Gastroesophageal sphincter (tissue), 3 donors: ENCODE measurements at regions not wholly inside any gene's neighbourhood (a gene's known extent, or its start where the extent isn't known, plus 50 kb on each side); places are given as distances from the start of the nearest gene placed in this dataset.

Experiments
- CTCF ChIP-seq, 4 experiments: fragments of 200-600 bp in 2 of 4; fragments of 450-650 bp in 2 of 4; sonication (generic) in 1 of 4; IDR thresholded peaks; one replicate each; pipeline ENCODE4 v1.5.1; 2017 to 2019; ENCODE audit warnings: antibody characterized with exemption in 4 of 4, mild to moderate bottlenecking in 2 of 4, moderate library complexity in 2 of 4
- EP300 ChIP-seq: sonication (generic); formaldehyde crosslinking; IDR thresholded peaks from one replicate; pipeline ENCODE4 v1.6.1; 2017; ENCODE audit warnings: antibody characterized with exemption, mild to moderate bottlenecking
- POLR2A ChIP-seq, 2 donors: fragments of 450-650 bp; IDR thresholded peaks; one replicate each; pipeline ENCODE4 v1.6.1; 2017; ENCODE audit warnings: antibody characterized with exemption in 2 of 2, mild to moderate bottlenecking in 2 of 2, moderate library complexity in 1 of 2

- no peak for TF ChIP-seq CTCF (IDR thresholded peaks at IDR 0.05)
- TF ChIP-seq POLR2A (IDR thresholded peaks at IDR 0.05): no peak
- no peak for TF ChIP-seq EP300
These were observed 149.1 kb upstream of the FLRT2 start for GRCh38 chr14:85380881-85381280.
